Pulmonary artery endothelial cell (primary cell): ENCODE measurements at regions not wholly inside any gene's neighbourhood (a gene's known extent, or its start where the extent isn't known, plus 50 kb on each side); places are given as distances from the start of the nearest gene placed in this dataset.
"Not testable (repeated sequence)": the region's sequence is repeated elsewhere in the genome, so short reads cannot be mapped to it uniquely, and the experiment has no call there.

Source experiments
- DNase-seq: peaks from one replicate; pipeline ENCODE4 v3.0.0-alpha.2; 2011; ENCODE audit warnings: low read depth, low spot score

- DNase-seq, result no peak
These were observed 101.5 kb upstream of the RAB4A start for GRCh38 chr1:229169399-229169798.

- no peak for DNase-seq
These were observed 100.6 kb upstream of the RAB4A start for GRCh38 chr1:229170274-229170673.

GRCh38 chr1:229170778-229171505 lies 100.0 kb upstream of the RAB4A start:
- DNase-seq, result no peak

- no peak for DNase-seq
These were observed 99.0 kb upstream of the RAB4A start for GRCh38 chr1:229171934-229172333.

GRCh38 chr1:229173491-229174476 lies 97.1 kb upstream of the RAB4A start:
- DNase-seq, result not testable (repeated sequence)

GRCh38 chr1:229175297-229175696 lies 95.6 kb upstream of the RAB4A start:
- not testable (repeated sequence) for DNase-seq

- not testable (repeated sequence) for DNase-seq
These were observed 94.5 kb upstream of the RAB4A start for GRCh38 chr1:229176457-229176856.

GRCh38 chr1:229180161-229180560 lies 90.8 kb upstream of the RAB4A start:
- DNase-seq, result no peak

GRCh38 chr1:229181419-229181818 lies 89.5 kb upstream of the RAB4A start:
- DNase-seq, result no peak

- DNase-seq, result no peak
These were observed 87.3 kb upstream of the RAB4A start for GRCh38 chr1:229183588-229183987.

- DNase-seq, result no peak
These were observed 86.8 kb upstream of the RAB4A start for GRCh38 chr1:229184066-229184465.

- DNase-seq, result no peak
These were observed 84.9 kb upstream of the RAB4A start for GRCh38 chr1:229185963-229186362.

GRCh38 chr1:229186373-229187056 lies 84.4 kb upstream of the RAB4A start:
- no peak for DNase-seq

GRCh38 chr1:229190057-229190575 lies 80.8 kb upstream of the RAB4A start:
- no peak for DNase-seq

- DNase-seq, result no peak
These were observed 79.7 kb upstream of the RAB4A start for GRCh38 chr1:229191066-229191674.

GRCh38 chr1:229192031-229192430 lies 78.9 kb upstream of the RAB4A start:
- no peak for DNase-seq

GRCh38 chr1:229192853-229193252 lies 78.1 kb upstream of the RAB4A start:
- no peak for DNase-seq

GRCh38 chr1:229194096-229194495 lies 76.8 kb upstream of the RAB4A start:
- DNase-seq, result no peak

- no peak for DNase-seq
These were observed 75.7 kb upstream of the RAB4A start for GRCh38 chr1:229195246-229195645.

- no peak for DNase-seq
These were observed 74.3 kb upstream of the RAB4A start for GRCh38 chr1:229196404-229197264.
